ENCODE measurements at regions not wholly inside any gene's neighbourhood (a gene's known extent, or its start where the extent isn't known, plus 50 kb on each side); places are given as distances from the start of the nearest gene placed in this dataset.

- DNase-seq (ENCODE audit: low spot score) = no peak
Measured at GRCh38 chr4:20643631-20644030, 56.6 kb upstream of the PACRGL start.

- DNase-seq (ENCODE audit: low spot score) = no peak
Measured at GRCh38 chr4:20645236-20645635, 55.0 kb upstream of the PACRGL start.

GRCh38 chr4:20646287-20646686 lies 54.0 kb upstream of the PACRGL start:
- DNase-seq (ENCODE audit: low spot score) = no peak
